Upper lobe of right lung (tissue), 1 donor: ENCODE measurements at regions not wholly inside any gene's neighbourhood (a gene's known extent, or its start where the extent isn't known, plus 50 kb on each side); places are given as distances from the start of the nearest gene placed in this dataset.

Source experiments
- ATAC-seq: fragments of 200-7000 bp; cut with Tn5 transposase; one replicate; pipeline ENCODE4 v1.9.1; 2020; ENCODE audit warnings: mild to moderate bottlenecking, moderate library complexity
- DNase-seq: peaks from one replicate; pipeline ENCODE4 v3.0.0-alpha.2; 2020
- H3K27ac ChIP-seq: fragments of 200-600 bp; one replicate; pipeline ENCODE4 v1.8.0; 2022
- H3K27me3 ChIP-seq: fragments of 200-600 bp; one replicate; pipeline ENCODE4 v1.8.0; 2022; ENCODE audit warnings: mild to moderate bottlenecking
- H3K36me3 ChIP-seq: fragments of 200-600 bp; one replicate; pipeline ENCODE4 v1.8.0; 2022
- H3K4me1 ChIP-seq: fragments of 200-600 bp; one replicate; pipeline ENCODE4 v1.8.0; 2022
- H3K4me3 ChIP-seq: fragments of 200-600 bp; one replicate; pipeline ENCODE4 v1.8.0; 2022; ENCODE audit warnings: mild to moderate bottlenecking
- H3K9me3 ChIP-seq: fragments of 200-600 bp; one replicate; pipeline ENCODE4 v1.8.0; 2022
- CTCF ChIP-seq: fragments of 200-600 bp; IDR thresholded peaks from one replicate; pipeline ENCODE4 v1.8.0; 2022; ENCODE audit warnings: antibody characterized with exemption
- intact Hi-C: fragments of 100-400 bp; cut with DNase I; formaldehyde crosslinking; loops from one replicate; pipeline ENCODE4 v1.11.0; 2022
- donor health status: DM: no; HTN: yes; CAD: no; lungs with severe emphysema.

GRCh38 chr11:15883455-15883920, 472.9 kb downstream of the SOX6 start:
- TF ChIP-seq CTCF = no peak
- no peaks in the 10 kb centered on the region for H3K27me3 ChIP-seq
- no peak overlapping the region for H3K27ac ChIP-seq
- intact Hi-C loops = no loop called here
- H3K4me1 ChIP-seq = peaks cover under 1% of the 10 kb centered on the region
- no peak overlapping the region for H3K4me3 ChIP-seq
- H3K9me3 ChIP-seq = no peaks in the 10 kb centered on the region
- DNase-seq (no peak), ATAC-seq (no peak)
- H3K36me3 ChIP-seq = no peaks in the 10 kb centered on the region

- H3K27ac ChIP-seq = no peak overlapping the region
- H3K27me3 ChIP-seq = no peaks in the 10 kb centered on the region
- no peak for ATAC-seq
- H3K4me3 ChIP-seq = no peak overlapping the region
- no peak for TF ChIP-seq CTCF
- no peaks in the 10 kb centered on the region for H3K9me3 ChIP-seq
- no peak for DNase-seq
- intact Hi-C loops = no loop called here
- H3K36me3 ChIP-seq = no peaks in the 10 kb centered on the region
- H3K4me1 ChIP-seq = peaks cover 5% of the 10 kb centered on the region
Observed at GRCh38 chr11:15884141-15884540, 472.2 kb downstream of the SOX6 start.

DNA sequence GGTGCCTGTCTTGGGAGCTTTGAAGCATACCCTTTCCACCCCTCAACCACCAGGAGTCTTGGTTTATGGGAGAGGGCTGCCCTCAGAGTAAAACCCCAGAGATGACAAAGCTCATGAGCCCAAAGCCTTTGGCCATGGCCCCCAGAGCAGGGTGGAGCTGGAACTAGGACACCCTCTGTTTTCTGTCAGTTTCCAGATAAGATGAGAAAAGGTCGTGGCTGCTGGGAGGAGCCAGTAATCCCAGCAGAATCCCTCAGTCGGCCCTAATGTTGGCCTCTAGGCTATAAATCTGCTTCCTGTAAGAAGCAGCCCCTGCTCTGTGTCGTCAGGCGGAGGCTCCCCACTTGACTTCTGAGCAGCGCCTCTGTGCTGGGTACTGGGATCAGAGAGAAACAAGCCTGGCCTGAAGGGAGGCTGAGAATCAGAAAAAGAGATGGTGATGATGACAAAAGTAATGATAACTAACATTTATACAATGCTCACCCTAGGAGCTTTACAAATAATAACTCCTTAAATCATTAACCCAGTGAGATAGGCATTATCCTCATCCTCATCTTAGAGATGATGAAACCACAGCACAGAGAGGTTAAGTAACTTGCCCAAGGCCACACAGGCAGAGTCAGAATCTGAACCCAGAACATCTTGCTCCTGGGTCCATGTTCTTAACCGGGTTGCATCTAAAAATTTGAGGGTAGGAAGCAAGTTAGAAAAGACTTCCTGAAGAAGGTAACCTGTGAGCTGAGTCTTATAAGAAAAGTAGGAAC, 471.4 kb downstream of the SOX6 start:
- H3K4me1 ChIP-seq = peaks cover 5% of the 10 kb centered on the region
- DNase-seq = no peak
- no peaks in the 10 kb centered on the region for H3K36me3 ChIP-seq
- no peak overlapping the region for H3K27ac ChIP-seq
- no peaks in the 10 kb centered on the region for H3K9me3 ChIP-seq
- no peaks in the 10 kb centered on the region for H3K27me3 ChIP-seq
- no peak for ATAC-seq
- no peak for TF ChIP-seq CTCF
- no peak overlapping the region for H3K4me3 ChIP-seq
- intact Hi-C loops = no loop called here

GRCh38 chr11:15885854-15886253, 470.5 kb downstream of the SOX6 start:
- no peak for ATAC-seq
- Histone ChIP-seq H3K4me1 (peaks cover 5% of the 10 kb centered on the region), H3K36me3 (no peaks in the 10 kb centered on the region), H3K4me3 (no peak overlapping the region), H3K27ac (no peak overlapping the region), H3K27me3 (no peaks in the 10 kb centered on the region), H3K9me3 (no peaks in the 10 kb centered on the region)
- intact Hi-C loops = no loop called here
- DNase-seq = no peak
- TF ChIP-seq CTCF = no peak

DNA sequence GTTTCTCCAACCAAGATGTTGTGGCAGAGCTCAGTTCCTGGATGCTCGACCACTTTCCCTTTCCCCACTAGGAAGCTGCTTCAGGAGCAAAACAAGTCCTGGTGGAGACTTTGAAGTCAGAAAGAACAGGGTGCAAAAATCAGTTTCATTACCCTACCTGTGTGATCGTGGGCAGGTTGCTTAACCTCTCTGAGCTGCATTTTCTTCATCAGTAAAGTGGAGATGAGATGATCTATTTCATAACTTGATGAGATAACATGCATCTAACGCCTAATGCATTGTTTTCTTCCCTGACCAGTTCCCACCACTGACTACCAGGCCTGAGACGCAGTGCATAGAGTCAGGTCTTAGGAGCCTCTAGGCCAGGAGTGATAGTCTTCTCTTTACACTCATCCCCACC, 470.0 kb downstream of the SOX6 start:
- no peak overlapping the region for H3K4me3 ChIP-seq
- H3K27me3 ChIP-seq = no peaks in the 10 kb centered on the region
- no peaks in the 10 kb centered on the region for H3K36me3 ChIP-seq
- peaks cover 5% of the 10 kb centered on the region for H3K4me1 ChIP-seq
- intact Hi-C loops = no loop called here
- no peak for TF ChIP-seq CTCF
- H3K27ac ChIP-seq = no peak overlapping the region
- ATAC-seq = no peak
- no peak for DNase-seq
- H3K9me3 ChIP-seq = no peaks in the 10 kb centered on the region
